ENCODE measurements at regions not wholly inside any gene's neighbourhood (a gene's known extent, or its start where the extent isn't known, plus 50 kb on each side); places are given as distances from the start of the nearest gene placed in this dataset.
"Not testable (repeated sequence)": the region's sequence is repeated elsewhere in the genome, so short reads cannot be mapped to it uniquely, and the experiment has no call there.

- POLR2A ChIA-PET = no interaction called here
- no TSS peak for BruUV-seq (replicated peaks)
Measured at GRCh38 chr2:215861607-215862350, 151.6 kb downstream of the MREG start.

GRCh38 chr2:215856080-215856479 lies 157.3 kb downstream of the MREG start:
- H3K27me3 ChIP-seq (ENCODE audit: control insufficient read depth, insufficient read depth, low read length) = no peaks in the 10 kb centered on the region
- BruUV-seq (replicated peaks) = no TSS peak
- H3K36me3 ChIP-seq (ENCODE audit: control insufficient read depth, insufficient read depth, low read length) = no peaks in the 10 kb centered on the region
- ATAC-seq (no peak), DNase-seq (ENCODE audit: low read depth, low spot score) (no peak)
- CTCF ChIA-PET = no interaction called here
- H3K9me3 ChIP-seq (ENCODE audit: control insufficient read depth, insufficient read depth, low read depth, low read length) = no peaks in the 10 kb centered on the region
- H3K27ac ChIP-seq (ENCODE audit: low read length) = no peak overlapping the region
- no peak overlapping the region for H3K4me3 ChIP-seq (ENCODE audit: low read depth in 2 of 2, low read length in 2 of 2)
- POLR2A ChIA-PET = no interaction called here
- intact Hi-C loops (cut with micrococcal nuclease; ENCODE audit: unreplicated experiment) = no loop called here
- TF ChIP-seq POLR2AphosphoS5 (IDR thresholded peaks at IDR 0.05; ENCODE audit: low read depth, low read length) (no peak), REST (IDR thresholded peaks at IDR 0.05; ENCODE audit: insufficient read depth in 1 of 2, low read depth in 2 of 2, low read length in 1 of 2) (no peak), TCF7L2 (IDR thresholded peaks at IDR 0.05; ENCODE audit: low read depth, low read length) (no peak), CTCF (IDR thresholded peaks at IDR 0.05) (no peak), SIN3A (IDR thresholded peaks at IDR 0.05; ENCODE audit: borderline replicate concordance, insufficient read depth, low read depth, low read length) (no peak)
- in situ Hi-C loops (cut with HindIII; ENCODE audit: low pct_unique_long_range_greater_than_20kb, low sequenced_read_pairs) = no loop called here
- H3K4me1 ChIP-seq (ENCODE audit: control insufficient read depth, insufficient read depth, low read length) = no peaks in the 10 kb centered on the region

More at GRCh38 chr2:215861607-215862350, 151.6 kb downstream of the MREG start:
- CTCF ChIA-PET = no interaction called here
- no peak for DNase-seq (ENCODE audit: low read depth, low spot score)
- H3K9me3 ChIP-seq (ENCODE audit: control insufficient read depth, insufficient read depth, low read depth, low read length) = no peaks in the 10 kb centered on the region
- H3K4me3 ChIP-seq (ENCODE audit: low read depth in 2 of 2, low read length in 2 of 2) = no peak overlapping the region
- no peak for TF ChIP-seq REST (IDR thresholded peaks at IDR 0.05; ENCODE audit: insufficient read depth in 1 of 2, low read depth in 2 of 2, low read length in 1 of 2)
- no peak for TF ChIP-seq CTCF (IDR thresholded peaks at IDR 0.05)
- TF ChIP-seq POLR2AphosphoS5 (IDR thresholded peaks at IDR 0.05; ENCODE audit: low read depth, low read length) = no peak
- TF ChIP-seq SIN3A (IDR thresholded peaks at IDR 0.05; ENCODE audit: borderline replicate concordance, insufficient read depth, low read depth, low read length) = no peak
- TF ChIP-seq TCF7L2 (IDR thresholded peaks at IDR 0.05; ENCODE audit: low read depth, low read length) = no peak
- H3K36me3 ChIP-seq (ENCODE audit: control insufficient read depth, insufficient read depth, low read length) = no peaks in the 10 kb centered on the region
- H3K4me1 ChIP-seq (ENCODE audit: control insufficient read depth, insufficient read depth, low read length) = no peaks in the 10 kb centered on the region
- no peaks in the 10 kb centered on the region for H3K27me3 ChIP-seq (ENCODE audit: control insufficient read depth, insufficient read depth, low read length)
- intact Hi-C loops (cut with micrococcal nuclease; ENCODE audit: unreplicated experiment) = no loop called here
- ATAC-seq = no peak
- in situ Hi-C loops (cut with HindIII; ENCODE audit: low pct_unique_long_range_greater_than_20kb, low sequenced_read_pairs) = no loop called here
- no peak overlapping the region for H3K27ac ChIP-seq (ENCODE audit: low read length)

DNA sequence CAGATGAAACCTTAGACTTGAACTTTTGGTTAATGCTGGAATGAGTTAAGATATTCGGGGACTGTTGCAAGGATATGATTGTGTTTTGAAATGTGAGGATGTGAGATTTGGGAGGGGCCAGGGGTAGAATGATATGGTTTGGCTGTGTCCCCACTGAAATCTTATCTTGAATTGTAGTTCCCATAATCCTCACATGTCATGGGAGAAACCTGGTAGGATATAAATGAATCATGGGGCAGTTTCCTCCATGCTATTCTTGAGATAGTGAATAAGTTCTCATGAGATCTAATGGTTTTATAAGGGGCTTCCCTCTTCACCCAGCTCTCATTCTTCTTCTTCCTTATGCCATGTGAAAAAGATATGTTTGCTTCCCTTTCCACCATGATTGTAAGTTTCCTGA lies 158.0 kb downstream of the MREG start:
- intact Hi-C loops (cut with micrococcal nuclease; ENCODE audit: unreplicated experiment); H3K4me3 ChIP-seq (ENCODE audit: low read depth in 2 of 2, low read length in 2 of 2); H3K9me3 ChIP-seq (ENCODE audit: control insufficient read depth, insufficient read depth, low read depth, low read length); H3K27ac ChIP-seq (ENCODE audit: low read length); H3K4me1 ChIP-seq (ENCODE audit: control insufficient read depth, insufficient read depth, low read length); ATAC-seq; H3K36me3 ChIP-seq (ENCODE audit: control insufficient read depth, insufficient read depth, low read length); in situ Hi-C loops (cut with HindIII; ENCODE audit: low pct_unique_long_range_greater_than_20kb, low sequenced_read_pairs); BruUV-seq (replicated peaks); CTCF ChIA-PET; H3K27me3 ChIP-seq (ENCODE audit: control insufficient read depth, insufficient read depth, low read length); DNase-seq (ENCODE audit: low read depth, low spot score): not testable (repeated sequence)
- POLR2A ChIA-PET = interaction anchor here (0.6 kb wide), 1 partner anchor 347 kb away, joined by 6 read pairs; no protein-coding TSS in a partner anchor
